Liver (tissue), 8 donors: ENCODE measurements at regions not wholly inside any gene's neighbourhood (a gene's known extent, or its start where the extent isn't known, plus 50 kb on each side); places are given as distances from the start of the nearest gene placed in this dataset.

Source experiments
- DNase-seq: peaks from one replicate; pipeline ENCODE4 v3.0.0-alpha.2; 2017; ENCODE audit warnings: low spot score
- H3K27ac ChIP-seq, 2 donors: one replicate each; pipeline ENCODE4 v1.7.0; 2013; ENCODE audit warnings: inconsistent platforms in 2 of 2, low read length in 2 of 2, control low read depth in 1 of 2, low read depth in 1 of 2, mild to moderate bottlenecking in 1 of 2
- H3K27me3 ChIP-seq, 4 donors: one replicate each; pipeline versions ENCODE4 v1.6.1 to v1.7.0; 2013; ENCODE audit warnings: low read length in 3 of 4, inconsistent platforms in 1 of 4, mild to moderate bottlenecking in 1 of 4, moderate library complexity in 1 of 4; ENCODE audit not compliant: control insufficient read depth in 4 of 4, insufficient read depth in 4 of 4
- H3K36me3 ChIP-seq, 4 donors: one replicate each; pipeline versions ENCODE4 v1.6.1 to v1.7.0; 2013; ENCODE audit warnings: low read length in 3 of 4, mild to moderate bottlenecking in 3 of 4, low read depth in 1 of 4, moderate library complexity in 1 of 4; ENCODE audit not compliant: control insufficient read depth in 4 of 4, insufficient read depth in 3 of 4
- H3K4me1 ChIP-seq, 4 donors: one replicate each; pipeline versions ENCODE4 v1.6.1 to v1.7.0; 2013; ENCODE audit warnings: low read length in 3 of 4, mild to moderate bottlenecking in 3 of 4, moderate library complexity in 1 of 4; ENCODE audit not compliant: control insufficient read depth in 4 of 4, insufficient read depth in 4 of 4
- H3K4me3 ChIP-seq, 3 donors: one replicate each; pipeline versions ENCODE4 v1.6.1 to v1.7.0; 2013; ENCODE audit warnings: low read length in 3 of 3, control low read depth in 1 of 3, low read depth in 1 of 3, mild to moderate bottlenecking in 1 of 3
- H3K9ac ChIP-seq, 2 donors: one replicate each; pipeline ENCODE4 v1.7.0; 2013; ENCODE audit warnings: low read length in 2 of 2, mild to moderate bottlenecking in 2 of 2, moderate library complexity in 2 of 2, control low read depth in 1 of 2, low read depth in 1 of 2
- H3K9me3 ChIP-seq, 4 donors: one replicate each; pipeline versions ENCODE4 v1.6.1 to v1.7.0; 2013; ENCODE audit warnings: low read length in 3 of 4; ENCODE audit not compliant: control insufficient read depth in 4 of 4
- CTCF ChIP-seq: fragments of 150-350 bp; IDR thresholded peaks from 2 replicates; pipeline ENCODE4 v1.5.1; 2017; ENCODE audit warnings: improper control_type of control experiment, low read depth, low read length; ENCODE audit not compliant: missing input control
- EGR1 ChIP-seq, 2 donors: IDR thresholded peaks; 2 replicates each; pipeline ENCODE4 v1.6.1; 2016 to 2018; ENCODE audit warnings: antibody characterized with exemption in 2 of 2, low read depth in 2 of 2
- FOXA1 ChIP-seq: IDR thresholded peaks from 2 replicates; pipeline ENCODE4 v1.6.1; 2016; ENCODE audit warnings: antibody characterized with exemption
- FOXA2 ChIP-seq: IDR thresholded peaks from 2 replicates; pipeline ENCODE4 v1.6.1; 2016; ENCODE audit warnings: antibody characterized with exemption
- GABPA ChIP-seq, 2 donors: IDR thresholded peaks in 1 of 2; conservative IDR thresholded peaks in 1 of 2; 2 replicates each; pipeline ENCODE4 v1.6.1; 2016; ENCODE audit warnings: antibody characterized with exemption in 2 of 2, mild to moderate bottlenecking in 1 of 2, moderate library complexity in 1 of 2
- HNF4A ChIP-seq, 2 donors: conservative IDR thresholded peaks; 2 replicates each; pipeline ENCODE4 v1.6.1; 2016; ENCODE audit warnings: antibody characterized with exemption in 2 of 2, mild to moderate bottlenecking in 2 of 2
- HNF4G ChIP-seq: IDR thresholded peaks from 2 replicates; pipeline ENCODE4 v1.6.1; 2016; ENCODE audit warnings: antibody characterized with exemption
- JUND ChIP-seq, 2 donors: IDR thresholded peaks; 2 replicates each; pipeline ENCODE4 v1.6.1; 2016; ENCODE audit warnings: antibody characterized with exemption in 2 of 2
- MAX ChIP-seq: IDR thresholded peaks from 2 replicates; pipeline ENCODE4 v1.6.1; 2016; ENCODE audit warnings: antibody characterized with exemption
- NR2F2 ChIP-seq: IDR thresholded peaks from 2 replicates; pipeline ENCODE4 v1.6.1; 2016; ENCODE audit warnings: antibody characterized with exemption
- RAD21 ChIP-seq, 2 donors: IDR thresholded peaks; 2 replicates each; pipeline ENCODE4 v1.6.1; 2016; ENCODE audit warnings: antibody characterized with exemption in 2 of 2, mild to moderate bottlenecking in 2 of 2
- RXRA ChIP-seq, 2 donors: IDR thresholded peaks; 2 replicates each; pipeline ENCODE4 v1.6.1; 2017 to 2018; ENCODE audit warnings: antibody characterized with exemption in 2 of 2, mild to moderate bottlenecking in 1 of 2
- SP1 ChIP-seq: IDR thresholded peaks from 2 replicates; pipeline ENCODE4 v1.6.1; 2018; ENCODE audit warnings: antibody characterized with exemption, mild to moderate bottlenecking
- TAF1 ChIP-seq: conservative IDR thresholded peaks from 2 replicates; pipeline ENCODE4 v1.6.1; 2016; ENCODE audit warnings: antibody characterized with exemption, mild to moderate bottlenecking
- YY1 ChIP-seq: IDR thresholded peaks from 2 replicates; pipeline ENCODE4 v1.6.1; 2016; ENCODE audit warnings: antibody characterized with exemption, mild to moderate bottlenecking
- WGBS: extraction: QIAGEN DNeasy Blood & Tissue Kit; methylation state at CpG from one replicate; pipeline ENCODE4 v1.1.7; 2013; 5-methylcytosine and 5-hydroxymethylcytosine counted together
- TF ChIP-seq, protein P1 (sequence below): IDR thresholded peaks from 2 replicates; pipeline ENCODE4 v1.6.1; 2016; ENCODE audit warnings: antibody characterized with exemption, mild to moderate bottlenecking
- TF ChIP-seq, protein P2 (sequence below): IDR thresholded peaks from 2 replicates; pipeline ENCODE4 v1.6.1; 2016; ENCODE audit warnings: antibody characterized with exemption
- TF ChIP-seq, protein P3 (sequence below): IDR thresholded peaks from 2 replicates; pipeline ENCODE4 v1.6.1; 2016; ENCODE audit warnings: antibody characterized with exemption
- donor health status: healthy.
- donor health status: healthy.
- donor health status: healthy.
- donor health status: healthy.
- donor health status: healthy.

- no peaks in the 10 kb centered on the region for H3K9me3 ChIP-seq
- DNase-seq = no peak
- H3K36me3 ChIP-seq = no peaks in the 10 kb centered on the region
- H3K27ac ChIP-seq = peak overlapping the region; percentile 10 to 88
- no peaks in the 10 kb centered on the region for H3K27me3 ChIP-seq
- no peak overlapping the region for H3K4me3 ChIP-seq
- WGBS = 96% methylated on average over 6 of the region's 6 CpGs
- TF ChIP-seq RAD21 (IDR thresholded peaks at IDR 0.05) = no peak
- TF ChIP-seq FOXA2 = no peak
- no peak for TF ChIP-seq RXRA (IDR thresholded peaks at IDR 0.05)
- no peak for TF ChIP-seq MAX
- TF ChIP-seq, protein P1, sequence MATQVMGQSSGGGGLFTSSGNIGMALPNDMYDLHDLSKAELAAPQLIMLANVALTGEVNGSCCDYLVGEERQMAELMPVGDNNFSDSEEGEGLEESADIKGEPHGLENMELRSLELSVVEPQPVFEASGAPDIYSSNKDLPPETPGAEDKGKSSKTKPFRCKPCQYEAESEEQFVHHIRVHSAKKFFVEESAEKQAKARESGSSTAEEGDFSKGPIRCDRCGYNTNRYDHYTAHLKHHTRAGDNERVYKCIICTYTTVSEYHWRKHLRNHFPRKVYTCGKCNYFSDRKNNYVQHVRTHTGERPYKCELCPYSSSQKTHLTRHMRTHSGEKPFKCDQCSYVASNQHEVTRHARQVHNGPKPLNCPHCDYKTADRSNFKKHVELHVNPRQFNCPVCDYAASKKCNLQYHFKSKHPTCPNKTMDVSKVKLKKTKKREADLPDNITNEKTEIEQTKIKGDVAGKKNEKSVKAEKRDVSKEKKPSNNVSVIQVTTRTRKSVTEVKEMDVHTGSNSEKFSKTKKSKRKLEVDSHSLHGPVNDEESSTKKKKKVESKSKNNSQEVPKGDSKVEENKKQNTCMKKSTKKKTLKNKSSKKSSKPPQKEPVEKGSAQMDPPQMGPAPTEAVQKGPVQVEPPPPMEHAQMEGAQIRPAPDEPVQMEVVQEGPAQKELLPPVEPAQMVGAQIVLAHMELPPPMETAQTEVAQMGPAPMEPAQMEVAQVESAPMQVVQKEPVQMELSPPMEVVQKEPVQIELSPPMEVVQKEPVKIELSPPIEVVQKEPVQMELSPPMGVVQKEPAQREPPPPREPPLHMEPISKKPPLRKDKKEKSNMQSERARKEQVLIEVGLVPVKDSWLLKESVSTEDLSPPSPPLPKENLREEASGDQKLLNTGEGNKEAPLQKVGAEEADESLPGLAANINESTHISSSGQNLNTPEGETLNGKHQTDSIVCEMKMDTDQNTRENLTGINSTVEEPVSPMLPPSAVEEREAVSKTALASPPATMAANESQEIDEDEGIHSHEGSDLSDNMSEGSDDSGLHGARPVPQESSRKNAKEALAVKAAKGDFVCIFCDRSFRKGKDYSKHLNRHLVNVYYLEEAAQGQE = no peak
- TF ChIP-seq, protein P2, sequence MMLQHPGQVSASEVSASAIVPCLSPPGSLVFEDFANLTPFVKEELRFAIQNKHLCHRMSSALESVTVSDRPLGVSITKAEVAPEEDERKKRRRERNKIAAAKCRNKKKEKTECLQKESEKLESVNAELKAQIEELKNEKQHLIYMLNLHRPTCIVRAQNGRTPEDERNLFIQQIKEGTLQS = no peak
- TF ChIP-seq GABPA (IDR thresholded peaks at IDR 0.05 in 1 of 2, conservative IDR thresholded peaks at IDR 0.05 in 1 of 2) = no peak
- TF ChIP-seq, protein P3, sequence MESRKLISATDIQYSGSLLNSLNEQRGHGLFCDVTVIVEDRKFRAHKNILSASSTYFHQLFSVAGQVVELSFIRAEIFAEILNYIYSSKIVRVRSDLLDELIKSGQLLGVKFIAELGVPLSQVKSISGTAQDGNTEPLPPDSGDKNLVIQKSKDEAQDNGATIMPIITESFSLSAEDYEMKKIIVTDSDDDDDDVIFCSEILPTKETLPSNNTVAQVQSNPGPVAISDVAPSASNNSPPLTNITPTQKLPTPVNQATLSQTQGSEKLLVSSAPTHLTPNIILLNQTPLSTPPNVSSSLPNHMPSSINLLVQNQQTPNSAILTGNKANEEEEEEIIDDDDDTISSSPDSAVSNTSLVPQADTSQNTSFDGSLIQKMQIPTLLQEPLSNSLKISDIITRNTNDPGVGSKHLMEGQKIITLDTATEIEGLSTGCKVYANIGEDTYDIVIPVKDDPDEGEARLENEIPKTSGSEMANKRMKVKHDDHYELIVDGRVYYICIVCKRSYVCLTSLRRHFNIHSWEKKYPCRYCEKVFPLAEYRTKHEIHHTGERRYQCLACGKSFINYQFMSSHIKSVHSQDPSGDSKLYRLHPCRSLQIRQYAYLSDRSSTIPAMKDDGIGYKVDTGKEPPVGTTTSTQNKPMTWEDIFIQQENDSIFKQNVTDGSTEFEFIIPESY = no peak
- no peak for TF ChIP-seq HNF4G
- no peak for TF ChIP-seq SP1
- no peak for TF ChIP-seq JUND (IDR thresholded peaks at IDR 0.05)
- no peak for TF ChIP-seq HNF4A (conservative IDR thresholded peaks at IDR 0.05)
- no peak for TF ChIP-seq CTCF
- TF ChIP-seq YY1 = no peak
- TF ChIP-seq TAF1 = no peak
- TF ChIP-seq FOXA1 = no peak
- TF ChIP-seq NR2F2 = no peak
- TF ChIP-seq EGR1 (IDR thresholded peaks at IDR 0.05; ENCODE audit: low read depth in 2 of 2) = no peak
- H3K9ac ChIP-seq = no peak overlapping the region
- peaks cover 16 to 45% (median 33%) of the 10 kb centered on the region in 4 donors for H3K4me1 ChIP-seq
Observed at GRCh38 chr2:234847639-234848038, 104.2 kb upstream of the SH3BP4 start.

- WGBS = 65% methylated on average over 6 of the region's 6 CpGs
- H3K4me3 ChIP-seq = no peak overlapping the region
- no peak for DNase-seq
Observed at GRCh38 chr2:234847364-234847635, 104.5 kb upstream of the SH3BP4 start.

More at GRCh38 chr2:234847364-234847635, 104.5 kb upstream of the SH3BP4 start:
- H3K4me1 ChIP-seq = peaks cover 16 to 46% (median 33%) of the 10 kb centered on the region in 4 donors
- no peak for TF ChIP-seq RAD21 (IDR thresholded peaks at IDR 0.05)
- no peak for TF ChIP-seq GABPA (IDR thresholded peaks at IDR 0.05 in 1 of 2, conservative IDR thresholded peaks at IDR 0.05 in 1 of 2)
- no peak for TF ChIP-seq FOXA1
- no peak for TF ChIP-seq RXRA (IDR thresholded peaks at IDR 0.05)
- no peak for TF ChIP-seq JUND (IDR thresholded peaks at IDR 0.05)
- TF ChIP-seq, protein P3 = no peak
- TF ChIP-seq SP1 = no peak
- no peak for TF ChIP-seq YY1
- no peak for TF ChIP-seq CTCF
- TF ChIP-seq HNF4A (conservative IDR thresholded peaks at IDR 0.05) = no peak
- TF ChIP-seq, protein P2 = no peak
- no peak for TF ChIP-seq HNF4G
- peak overlapping the region; percentile 10 to 88 for H3K27ac ChIP-seq
- no peaks in the 10 kb centered on the region for H3K27me3 ChIP-seq
- no peaks in the 10 kb centered on the region for H3K9me3 ChIP-seq
- no peak overlapping the region for H3K9ac ChIP-seq
- H3K36me3 ChIP-seq = no peaks in the 10 kb centered on the region
